NCI-H1092 treated with DMSO at 0.1 percent for 48 hours (cell line): ENCODE measurements at regions not wholly inside any gene's neighbourhood (a gene's known extent, or its start where the extent isn't known, plus 50 kb on each side); places are given as distances from the start of the nearest gene placed in this dataset.

ENCODE experiments used
- DNase-seq: peaks from one replicate; lab custom pipeline; 2025; lab: John Stamatoyannopoulos, UW

DNA sequence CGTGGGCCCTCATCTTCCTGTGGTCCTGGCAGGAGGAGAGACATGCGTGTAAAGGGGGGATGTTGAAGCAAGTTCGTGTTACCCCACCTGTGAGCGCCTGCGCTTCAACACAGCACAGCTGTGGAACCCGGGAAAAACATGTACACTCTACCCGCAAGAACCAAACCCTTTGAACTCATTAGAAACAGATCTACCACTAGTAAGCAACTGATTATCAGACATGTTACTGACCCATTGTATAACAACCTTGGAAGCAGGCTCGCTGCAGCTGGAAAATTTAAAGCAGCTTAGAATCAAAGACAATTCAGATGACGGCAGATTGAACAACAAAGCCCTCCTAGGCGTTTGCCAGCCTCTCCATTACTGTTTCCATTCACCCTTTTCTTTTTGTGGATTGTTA is 771.7 kb upstream of the SALL3 start:
- no peak for DNase-seq

DNA sequence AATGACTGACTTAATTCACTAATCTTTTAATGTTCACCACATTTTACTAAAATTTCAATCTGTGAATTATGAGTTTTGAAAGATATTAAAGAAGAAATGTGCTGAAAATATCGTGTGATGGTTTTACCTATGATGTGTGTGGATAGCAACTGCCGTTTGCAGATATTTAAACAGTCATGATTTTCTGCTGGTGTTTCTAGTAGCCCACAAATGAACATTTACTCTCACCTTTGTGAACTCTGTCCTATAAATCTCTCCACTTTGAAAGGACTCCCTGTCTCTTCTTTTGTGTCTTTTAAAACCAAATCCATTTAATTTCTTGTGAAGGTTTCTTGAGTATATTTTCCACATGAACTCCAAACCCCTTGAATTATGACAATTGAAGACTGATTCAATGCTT is 771.2 kb upstream of the SALL3 start:
- no peak for DNase-seq

DNA sequence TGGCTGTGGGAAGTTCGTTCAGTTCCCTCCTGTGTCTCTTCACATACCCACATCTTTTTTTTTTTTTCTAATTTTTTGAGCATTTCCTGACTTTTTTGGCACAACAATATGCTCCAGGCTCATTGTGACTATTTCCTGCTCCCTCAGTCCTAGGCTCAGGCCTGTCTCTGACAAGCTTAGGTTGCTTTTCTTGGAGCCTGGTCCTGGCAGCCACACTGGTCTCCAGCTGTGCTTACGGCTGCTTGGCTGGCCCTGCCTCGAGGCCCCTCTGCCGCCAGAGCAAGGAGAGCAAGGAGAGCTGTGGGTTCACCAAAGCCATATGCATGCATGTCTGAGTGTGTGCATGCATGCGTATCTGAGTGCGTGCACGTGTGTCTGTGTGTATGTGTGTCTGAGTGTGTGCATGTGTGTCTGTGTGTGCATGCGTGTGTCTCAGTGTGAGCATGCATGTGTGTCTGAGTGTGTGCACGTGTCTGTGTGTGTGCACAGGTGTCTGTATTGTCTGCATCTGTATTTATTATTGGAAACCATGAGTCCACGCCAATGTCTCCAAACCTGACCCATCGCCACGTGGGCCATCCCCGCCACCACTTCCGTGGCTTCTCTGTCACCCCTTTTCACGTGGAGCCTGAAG is 766.1 kb upstream of the SALL3 start:
- no peak for DNase-seq

DNA sequence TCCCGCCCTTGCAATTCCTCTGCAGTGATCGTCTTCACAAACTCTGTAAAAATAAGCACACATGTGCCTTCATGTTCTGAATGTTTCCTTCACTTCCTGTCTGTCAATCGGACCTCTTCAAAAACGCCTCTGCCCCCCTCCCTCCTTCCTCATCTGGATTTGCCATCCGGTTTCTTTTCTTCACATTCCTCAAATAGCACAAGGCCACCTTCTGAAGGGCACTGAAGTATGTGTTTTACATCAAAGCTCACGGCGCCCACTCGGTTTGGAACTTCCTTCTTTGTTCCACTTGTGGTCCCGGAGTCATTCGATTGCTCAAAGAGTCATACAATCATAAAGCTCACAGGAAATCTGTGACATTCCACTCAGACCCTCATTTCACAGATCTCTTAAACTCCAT is 758.1 kb upstream of the SALL3 start:
- DNase-seq = no peak

DNA sequence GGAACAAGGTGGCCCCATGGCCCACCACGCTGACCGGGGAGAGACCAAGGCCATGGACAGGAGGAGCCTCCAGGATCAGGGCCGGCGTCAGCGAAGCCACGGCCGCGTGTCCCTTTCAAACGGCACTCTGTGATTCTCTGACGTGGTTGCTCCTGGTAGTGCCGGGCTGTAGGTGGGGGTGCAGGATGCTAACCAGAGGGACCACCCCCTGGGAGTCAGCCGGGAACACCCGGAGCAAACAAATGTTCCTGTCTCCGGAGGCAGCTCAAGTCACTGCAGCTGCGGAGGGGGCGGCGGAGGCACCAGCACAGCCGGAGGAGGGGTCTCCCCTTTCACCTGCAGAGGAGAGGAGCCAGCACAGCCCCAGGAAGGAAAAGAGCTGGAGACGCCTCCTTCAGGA is 750.6 kb upstream of the SALL3 start:
- no peak for DNase-seq

DNA sequence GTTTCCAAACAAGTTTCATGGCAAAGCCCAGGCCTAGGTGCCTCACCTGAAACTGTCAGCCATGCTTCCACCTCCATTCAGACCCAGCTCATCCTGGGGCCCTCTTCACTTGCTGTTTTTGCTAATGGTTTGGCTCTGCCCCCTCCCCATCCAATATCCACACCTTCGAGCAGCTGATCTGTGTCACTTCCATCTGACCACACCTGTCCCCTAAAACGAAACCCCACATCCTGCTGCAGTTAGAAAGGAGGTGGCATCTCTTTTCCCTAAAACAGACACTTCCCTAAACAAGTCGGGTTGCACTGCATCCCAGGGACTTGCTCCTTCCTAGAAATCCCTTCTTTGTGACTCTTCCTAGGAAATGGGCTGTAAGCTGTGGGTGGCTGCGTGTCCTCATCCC is 748.7 kb upstream of the SALL3 start:
- no peak for DNase-seq

DNA sequence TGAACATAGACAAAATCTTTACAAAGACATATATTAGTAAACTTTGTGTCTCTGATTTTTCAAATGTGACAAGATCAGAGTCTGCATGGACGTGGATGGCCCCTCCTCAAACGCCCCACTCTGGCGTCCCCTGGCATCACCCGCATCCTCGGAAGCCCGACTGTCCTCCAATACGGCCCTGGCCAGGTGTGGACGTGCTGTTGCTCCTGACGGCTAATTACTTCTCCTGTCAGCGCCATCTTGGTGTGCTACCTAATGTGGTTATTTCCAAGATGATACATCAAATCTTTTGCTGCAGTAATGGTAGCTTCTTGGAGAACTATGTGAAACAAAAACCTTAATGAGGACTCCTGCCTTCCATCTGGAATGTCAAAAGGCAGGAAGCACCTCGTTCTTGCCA is 747.4 kb upstream of the SALL3 start:
- no peak for DNase-seq

DNA sequence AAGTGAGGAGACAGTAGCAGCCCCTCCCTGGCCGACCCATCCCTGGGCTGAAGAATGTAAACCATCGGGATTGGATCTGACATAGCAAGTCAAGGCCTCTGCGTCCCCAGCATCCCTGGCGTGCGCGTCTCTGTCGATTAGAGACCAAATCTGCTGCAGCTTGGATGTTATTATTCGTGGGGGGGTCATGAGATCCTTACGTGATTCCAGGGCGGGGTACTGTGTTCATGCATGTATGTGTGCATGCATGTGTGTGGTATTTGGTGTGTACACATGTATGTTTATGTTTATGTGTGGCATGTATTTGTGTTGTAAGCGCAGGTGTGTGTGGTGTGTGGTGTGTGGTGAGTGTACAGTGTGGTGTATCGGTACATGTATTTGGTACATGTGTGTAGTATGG is 741.8 kb upstream of the SALL3 start:
- DNase-seq = no peak

DNA sequence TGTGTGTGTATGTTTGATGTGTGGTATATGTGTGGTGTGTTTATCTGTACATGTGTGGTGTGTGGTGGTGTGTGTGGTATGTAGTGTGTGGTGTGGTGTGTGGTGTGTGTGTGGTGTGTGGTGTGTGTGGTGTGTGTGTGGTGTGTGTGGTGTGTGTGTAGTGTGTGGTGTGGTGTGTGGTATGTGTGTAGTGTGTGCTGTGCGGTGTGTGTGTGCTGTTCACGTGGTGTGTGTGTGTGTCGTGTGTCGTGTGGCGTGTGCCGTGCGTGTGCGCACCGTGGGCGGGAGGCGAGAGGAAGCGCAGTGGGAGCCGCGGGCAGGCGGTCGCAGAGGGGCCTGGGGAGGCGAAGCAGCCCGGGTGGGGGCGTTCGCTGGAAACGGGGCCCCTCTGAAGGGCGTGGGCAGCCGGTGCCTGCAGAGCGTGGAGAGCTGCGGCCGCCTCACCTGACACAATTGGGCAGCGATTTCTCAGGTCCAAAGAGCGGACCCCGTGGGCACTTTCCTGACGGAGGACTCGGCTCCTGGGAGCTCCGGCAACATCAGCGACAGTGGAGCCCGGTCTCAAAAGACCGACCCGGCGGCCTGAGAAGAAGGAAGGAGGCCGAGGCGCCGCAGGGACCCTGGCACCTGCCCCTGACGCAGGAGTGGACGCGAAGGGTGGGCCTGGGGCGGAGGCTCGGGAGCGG is 741.1 kb upstream of the SALL3 start:
- no peak for DNase-seq

DNA sequence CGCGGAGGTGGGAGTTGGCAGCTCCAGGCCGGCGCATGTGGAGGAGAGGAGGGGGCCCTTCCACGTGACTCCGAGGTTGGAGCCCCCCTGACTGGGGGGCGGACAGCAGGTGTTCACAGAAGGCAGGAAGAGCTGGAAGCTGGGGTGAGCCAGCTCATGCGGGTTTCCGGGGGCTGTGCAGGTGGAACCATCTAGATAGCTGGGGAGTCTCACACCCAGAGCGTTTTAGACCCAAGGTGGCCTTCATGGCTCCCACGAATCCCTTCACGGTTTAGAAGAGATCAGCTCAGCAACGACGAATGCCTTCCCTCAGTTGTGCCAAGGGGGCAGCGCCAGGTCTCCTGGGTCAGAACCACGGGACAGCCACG is 740.5 kb upstream of the SALL3 start:
- no peak for DNase-seq

DNA sequence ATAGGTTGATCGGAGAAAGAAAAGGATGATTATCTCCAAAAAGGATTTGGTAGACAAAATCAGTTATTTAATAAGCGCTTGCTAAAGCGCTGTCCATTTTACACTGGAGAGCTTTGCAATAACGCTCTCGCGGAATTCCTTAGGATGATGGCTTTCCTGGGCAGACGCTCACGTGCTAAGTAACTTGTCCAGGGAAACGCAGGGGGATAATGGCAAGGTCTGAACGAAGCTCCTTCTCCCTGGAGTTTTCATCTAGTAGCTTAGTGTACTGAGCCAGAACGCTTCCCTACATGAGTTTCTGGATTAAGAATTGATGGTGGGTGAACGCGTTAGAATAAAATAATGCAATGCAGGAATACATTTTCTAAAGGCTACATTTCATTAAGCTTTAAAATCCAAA is 739.5 kb upstream of the SALL3 start:
- no peak for DNase-seq

DNA sequence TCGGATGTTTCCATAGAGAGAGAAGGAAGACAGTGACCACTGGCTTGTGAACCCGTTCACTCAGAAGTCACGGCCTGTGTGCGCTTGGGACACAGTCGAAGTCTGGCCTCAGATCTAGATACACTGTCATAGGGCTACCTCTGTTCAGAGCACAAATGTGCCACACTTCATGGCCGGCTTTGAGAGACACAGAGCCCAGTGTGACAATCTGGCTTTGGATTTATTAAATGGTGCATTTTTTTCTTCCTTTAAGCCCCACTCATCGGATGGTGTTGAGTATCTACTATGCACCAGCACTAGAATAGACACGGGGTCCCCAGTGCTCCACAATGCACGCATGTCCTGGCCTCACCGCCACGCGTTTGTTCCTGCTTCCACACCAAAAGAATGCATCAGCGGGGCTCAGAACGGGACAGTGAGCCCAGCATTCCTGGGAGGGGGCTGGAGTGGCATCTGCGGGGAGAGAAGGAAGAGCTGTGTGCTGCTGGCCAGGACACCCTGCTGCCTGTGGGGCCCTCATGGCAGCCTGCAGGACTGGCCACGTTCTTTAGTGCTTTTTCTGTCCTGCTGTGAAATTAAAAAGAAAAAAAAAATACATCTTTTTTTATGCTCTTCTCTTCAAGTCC is 738.9 kb upstream of the SALL3 start:
- DNase-seq = no peak

DNA sequence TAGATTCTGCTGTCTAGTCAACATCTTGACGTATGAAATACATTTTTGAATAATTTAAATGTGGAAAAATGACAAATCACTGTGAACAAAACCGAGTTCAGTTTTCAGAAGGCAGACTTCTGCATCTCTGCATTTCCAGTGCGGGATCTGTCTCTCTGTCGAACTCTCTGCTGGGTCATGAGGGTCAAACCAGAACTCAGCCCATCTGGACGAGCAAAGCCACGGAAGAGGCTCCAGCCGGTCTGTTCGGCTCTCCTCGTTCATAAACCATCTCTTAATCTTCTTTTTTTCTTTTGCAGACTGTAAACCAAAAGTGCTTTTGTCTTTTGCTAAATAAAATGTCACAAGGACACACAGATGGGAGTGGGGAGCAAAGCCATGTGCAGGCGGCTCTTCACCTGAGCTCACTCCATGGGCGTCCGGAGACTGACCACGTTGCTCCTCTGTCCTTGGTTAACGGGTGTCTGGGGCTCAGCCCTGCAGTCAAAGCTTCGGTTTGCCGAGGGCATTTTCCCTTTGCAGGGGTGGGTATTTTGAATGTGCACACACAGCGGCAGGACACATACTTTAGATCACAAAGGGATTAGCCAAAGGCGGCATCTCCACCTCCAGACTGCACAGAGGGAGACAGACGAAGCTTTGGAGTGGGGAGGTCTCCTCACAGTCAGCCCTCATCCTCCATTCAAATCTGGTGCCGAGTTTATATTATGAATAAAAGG is 737.9 kb upstream of the SALL3 start:
- DNase-seq = no peak

DNA sequence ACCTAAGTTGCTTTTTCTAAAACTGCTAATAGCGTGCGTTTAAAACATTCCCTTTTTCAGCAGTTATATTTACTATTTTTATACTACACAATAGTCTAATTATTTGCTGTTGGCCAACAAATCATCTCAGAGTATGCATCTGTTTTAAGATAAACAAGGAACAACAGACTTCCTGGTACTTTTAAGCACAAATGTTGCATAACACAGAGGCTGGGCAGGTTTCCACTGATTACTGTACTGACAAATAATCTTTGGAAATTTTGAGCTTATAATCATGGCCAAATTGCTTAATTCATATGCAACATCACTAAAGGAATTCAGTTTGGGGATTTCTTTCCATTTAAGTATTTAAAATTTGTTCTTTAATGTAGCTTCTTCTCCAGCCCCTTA is 737.4 kb upstream of the SALL3 start:
- DNase-seq = no peak

DNA sequence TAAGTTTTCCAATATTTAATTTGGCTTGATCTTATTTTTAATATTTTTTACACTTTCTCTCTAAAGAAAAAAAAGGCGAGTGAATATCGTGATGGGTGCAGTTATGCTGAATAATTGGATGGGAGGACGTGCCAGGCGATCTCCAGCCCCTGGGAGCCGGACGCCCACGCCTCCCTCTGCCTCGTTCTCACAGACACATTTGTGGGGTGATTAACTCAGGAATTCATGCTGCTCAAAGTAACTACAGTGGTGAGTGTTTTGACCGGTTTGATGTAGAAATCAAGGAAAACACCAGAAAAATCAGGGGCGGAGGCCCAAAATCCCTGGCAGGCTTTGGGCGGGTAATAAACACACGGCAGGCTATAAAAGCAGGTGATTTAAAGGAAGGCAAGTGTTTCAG is 736.8 kb upstream of the SALL3 start:
- no peak for DNase-seq

DNA sequence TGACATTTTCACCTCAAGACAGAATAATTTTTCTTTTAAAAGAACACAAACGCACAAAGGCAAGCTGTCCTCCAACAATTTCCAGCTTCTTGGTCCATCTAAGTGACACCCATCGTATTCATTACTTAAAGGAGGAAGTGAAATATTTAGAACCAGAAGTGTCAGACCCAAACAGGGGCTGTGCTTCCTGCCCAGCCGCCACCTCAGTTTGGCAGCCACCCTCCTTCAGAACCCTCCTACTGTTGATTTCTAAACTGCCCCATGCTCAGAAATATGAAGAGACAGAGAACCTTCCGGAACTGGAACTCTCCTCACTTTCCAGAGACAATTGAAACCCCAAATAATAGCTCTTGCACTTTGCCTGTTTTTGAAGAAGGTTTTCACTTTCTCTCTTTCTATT is 734.8 kb upstream of the SALL3 start:
- DNase-seq = no peak

DNA sequence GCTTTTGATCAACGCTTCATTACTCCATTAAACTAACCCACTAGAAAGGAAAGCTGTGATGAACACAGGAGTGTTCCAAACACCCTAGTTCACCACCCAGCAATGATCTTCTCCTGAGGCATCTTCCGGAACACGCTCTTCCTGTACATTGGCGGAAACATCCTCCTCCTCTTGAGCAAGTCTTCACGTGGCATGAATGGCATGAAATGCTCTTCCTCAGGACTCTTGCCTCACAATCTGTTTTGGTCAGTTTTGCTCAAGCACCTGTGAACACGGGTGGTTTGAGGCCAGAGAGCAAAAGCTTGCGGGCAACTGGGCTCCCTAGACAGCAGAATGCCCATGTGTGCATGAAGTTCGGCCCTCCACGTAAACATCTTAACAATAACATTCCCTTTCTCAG is 734.2 kb upstream of the SALL3 start:
- DNase-seq = no peak

DNA sequence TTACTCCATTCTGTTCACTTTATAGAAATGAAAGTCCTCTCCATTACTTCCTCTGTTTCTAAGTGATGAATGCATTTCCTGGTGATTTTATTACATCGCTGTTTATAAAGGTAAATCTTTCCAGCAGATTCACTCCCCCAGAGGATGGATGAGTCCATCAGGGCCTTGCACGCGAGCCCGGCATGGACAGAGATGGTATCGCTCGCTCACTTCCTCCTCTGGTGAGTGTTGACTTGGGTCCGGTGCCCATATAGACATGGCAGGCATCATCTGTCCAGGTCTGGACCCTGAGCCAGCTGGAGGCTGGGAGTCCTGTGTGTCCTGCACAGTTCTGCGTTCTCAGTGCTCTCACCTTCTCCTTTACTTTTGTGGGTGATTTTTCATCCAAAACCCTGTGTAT is 733.6 kb upstream of the SALL3 start:
- DNase-seq = no peak

DNA sequence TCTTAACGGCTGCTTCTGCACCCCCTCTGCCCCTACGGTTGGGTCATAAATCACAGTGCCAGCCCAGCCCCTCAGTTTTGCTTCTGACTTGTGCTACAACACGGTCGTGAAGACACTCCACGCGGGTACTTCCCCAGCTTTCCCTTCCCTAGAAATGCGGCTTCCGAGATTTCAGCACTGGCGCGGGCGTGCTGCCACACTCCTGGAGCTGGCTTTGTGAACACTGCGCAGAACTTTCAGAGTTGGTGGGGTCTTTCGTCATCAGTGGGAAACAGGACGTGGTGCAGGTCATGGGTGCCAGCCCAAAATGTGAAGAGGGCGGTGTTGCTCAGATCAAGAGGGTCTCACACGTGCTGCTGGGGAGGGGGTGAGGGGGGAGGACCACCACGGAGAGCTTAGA is 733.0 kb upstream of the SALL3 start:
- DNase-seq = no peak

DNA sequence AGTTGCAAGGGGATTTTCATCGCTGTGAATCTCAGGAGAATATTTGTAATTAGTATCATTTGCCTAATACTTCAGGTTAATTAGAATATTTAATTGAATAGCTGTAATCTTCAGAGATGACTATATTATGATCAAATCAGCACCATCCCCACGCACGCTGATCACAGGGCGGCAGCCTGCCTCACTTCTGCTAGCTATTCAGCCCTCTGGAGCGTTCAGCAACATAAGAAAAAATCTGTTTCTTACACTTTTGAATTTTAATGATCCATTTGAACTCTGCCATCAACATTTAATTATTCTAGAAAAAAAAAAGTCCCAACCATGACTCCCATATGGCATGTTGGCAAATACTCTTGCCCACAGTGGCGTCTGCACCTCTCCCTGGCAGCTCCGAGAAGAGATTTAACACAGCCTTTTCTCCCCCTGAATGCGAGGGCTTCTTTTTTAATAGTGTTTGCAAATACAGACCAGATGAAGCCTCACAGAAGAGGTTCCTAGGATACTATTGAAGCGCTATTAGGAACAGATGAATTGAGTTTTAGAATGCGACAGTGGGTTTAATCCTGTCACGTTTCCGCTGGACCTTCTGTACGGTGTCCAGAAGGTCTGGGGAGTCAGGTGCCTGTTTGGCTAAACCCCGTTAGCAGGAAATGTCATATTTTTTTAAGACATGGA is 731.9 kb upstream of the SALL3 start:
- DNase-seq = no peak

DNA sequence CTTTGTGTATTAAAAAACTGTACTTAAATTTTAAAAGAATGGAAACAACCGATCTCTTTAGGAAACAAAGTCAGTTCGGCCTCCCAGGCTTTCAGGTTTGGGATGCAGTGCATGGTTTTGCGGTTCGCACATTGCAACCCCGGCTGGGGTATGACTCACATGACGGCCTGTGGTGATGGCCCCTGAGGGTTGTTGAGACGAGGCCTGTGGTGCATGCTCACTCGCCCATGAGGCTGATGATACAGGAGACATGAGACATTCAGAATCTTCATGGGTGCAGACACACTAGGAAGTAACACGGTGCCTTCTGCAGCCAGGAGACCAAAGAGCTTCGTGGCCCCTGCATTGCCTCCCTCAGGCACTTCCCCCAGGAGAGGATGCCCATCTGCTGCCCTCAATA is 724.6 kb upstream of the SALL3 start:
- no peak for DNase-seq

DNA sequence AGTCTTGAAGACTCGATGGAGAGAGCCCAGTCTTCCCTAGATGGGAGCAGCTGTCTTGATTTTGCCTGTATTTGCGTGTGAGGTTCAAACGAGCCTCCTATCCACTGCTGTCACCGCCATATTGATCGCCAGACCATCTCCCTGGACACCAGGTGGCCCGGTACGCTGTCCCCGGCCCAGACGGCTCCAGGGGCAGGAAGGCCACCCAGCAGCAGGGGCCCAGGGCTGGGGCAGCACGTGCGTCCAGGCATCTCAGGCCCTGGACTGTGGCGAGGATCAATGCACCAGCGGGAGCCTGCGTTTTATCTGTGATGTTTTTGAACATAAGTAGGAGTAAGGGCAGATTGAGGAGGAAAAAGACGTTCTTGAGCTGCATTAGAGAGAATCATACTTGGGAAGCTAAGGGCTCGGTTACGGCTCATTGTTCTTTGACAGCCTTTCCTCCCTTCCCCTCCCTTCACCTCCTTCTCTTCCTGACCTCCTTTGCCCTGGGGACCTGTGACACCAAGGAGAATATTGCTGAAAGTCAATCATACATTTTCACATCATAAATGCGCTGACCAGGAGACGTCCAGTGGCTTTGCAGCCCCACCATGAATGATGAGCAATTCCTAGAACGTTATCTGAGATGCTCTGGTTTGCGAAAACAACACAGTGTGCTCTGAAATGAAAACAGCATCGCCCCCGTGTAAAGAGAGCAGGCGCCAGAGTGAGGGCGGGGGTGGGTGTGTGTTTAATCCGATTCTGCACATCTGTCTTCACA is 711.2 kb upstream of the SALL3 start:
- DNase-seq = no peak
